GM19025 (cell line): ENCODE measurements at regions not wholly inside any gene's neighbourhood (a gene's known extent, or its start where the extent isn't known, plus 50 kb on each side); places are given as distances from the start of the nearest gene placed in this dataset.
"Not testable (repeated sequence)": the region's sequence is repeated elsewhere in the genome, so short reads cannot be mapped to it uniquely, and the experiment has no call there.

Source experiments
- ATAC-seq: cut with Tn5 transposase; IDR thresholded peaks from one replicate; pipeline ENCODE4 v1.9.1; 2021; ENCODE audit warnings: mild to moderate bottlenecking, low read depth, moderate library complexity; ENCODE audit not compliant: unreplicated experiment

- no peak for ATAC-seq
Observed at GRCh38 chrX:52261125-52261462, 76.4 kb downstream of the MAGED4 start.

- ATAC-seq, result peak; percentile 99
Observed at GRCh38 chrX:52261463-52262194, 76.9 kb downstream of the MAGED4 start.

DNA sequence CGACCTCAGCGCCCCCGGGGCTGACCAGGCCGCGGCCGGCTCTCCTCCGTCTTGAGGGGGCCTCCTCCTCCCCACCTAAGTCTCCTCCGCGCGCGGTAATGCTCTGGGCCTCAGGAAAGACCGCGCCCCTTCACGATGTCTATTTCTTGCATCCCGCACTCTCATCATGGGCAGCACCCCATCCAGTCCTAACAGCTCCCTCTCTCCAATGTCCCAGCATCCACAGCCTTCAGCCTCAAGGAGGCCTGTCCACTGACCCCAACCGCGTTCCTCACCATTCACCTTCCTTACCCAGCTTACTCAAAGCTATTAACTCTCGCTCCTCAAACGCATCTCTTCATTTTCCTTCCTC lies 77.5 kb downstream of the MAGED4 start:
- ATAC-seq, result peak; percentile 9

GRCh38 chrX:52263417-52263816 lies 78.7 kb downstream of the MAGED4 start:
- no peak for ATAC-seq

GRCh38 chrX:52265713-52266112 lies 81.0 kb downstream of the MAGED4 start:
- ATAC-seq, result no peak

- ATAC-seq, result not testable (repeated sequence)
Observed at GRCh38 chrX:52268502-52268901, 83.8 kb downstream of the MAGED4 start.

DNA sequence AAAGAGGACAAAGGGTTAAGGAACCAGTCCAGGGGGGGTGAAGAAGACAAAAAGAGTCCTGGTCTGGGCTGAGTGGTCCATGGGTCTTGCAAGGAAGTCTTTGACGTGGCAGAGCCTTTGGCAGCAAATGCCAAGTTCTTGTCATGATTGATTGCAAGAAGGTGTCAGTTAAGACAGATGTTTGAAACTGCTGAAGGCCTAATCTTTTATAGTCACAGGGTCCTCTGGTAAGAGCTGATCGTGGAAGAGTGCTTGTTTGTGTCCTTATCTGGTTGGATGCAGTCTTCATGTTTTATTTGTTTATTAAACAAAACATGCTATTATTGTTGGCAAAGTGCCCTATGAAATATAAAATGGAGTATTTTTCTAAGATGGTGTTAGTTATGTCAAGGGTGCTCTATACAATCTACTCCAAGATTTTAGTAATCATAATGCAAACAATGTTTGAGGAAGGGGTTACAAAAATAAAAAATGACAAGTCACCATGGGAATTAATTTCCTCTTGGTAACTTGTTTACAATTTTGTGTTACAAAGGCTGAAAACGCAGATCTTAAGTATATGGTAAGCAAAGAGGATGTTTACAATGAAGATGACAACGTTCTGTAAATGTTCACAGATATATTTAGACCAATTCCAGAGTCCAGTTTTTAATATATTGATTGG lies 85.9 kb downstream of the MAGED4 start:
- ATAC-seq, result no peak

DNA sequence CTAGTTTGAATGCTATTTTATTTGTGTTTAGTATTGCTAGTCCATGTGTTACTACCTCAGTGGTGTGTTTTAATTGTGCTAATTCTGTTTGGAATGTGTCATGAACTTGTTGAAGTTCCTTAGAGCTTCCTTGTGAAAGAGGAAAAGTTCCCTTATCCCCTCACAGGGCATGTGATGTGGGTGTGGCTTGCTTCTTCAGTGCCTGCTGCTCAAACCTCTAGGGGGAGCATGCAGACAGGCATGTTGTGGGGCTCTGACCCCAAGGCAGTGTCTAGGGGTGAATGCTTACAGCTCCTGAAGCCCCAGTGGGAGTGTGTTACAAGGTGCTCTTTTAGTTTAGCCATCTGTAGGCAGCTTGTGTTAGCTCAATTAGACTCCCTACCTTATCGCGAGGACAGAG lies 86.5 kb downstream of the MAGED4 start:
- ATAC-seq, result no peak

GRCh38 chrX:52277666-52278065 lies 91.2 kb upstream of the XAGE2 start:
- ATAC-seq, result no peak

- no peak for ATAC-seq
Observed at GRCh38 chrX:52280812-52281211, 88.0 kb upstream of the XAGE2 start.

GRCh38 chrX:52284865-52285264 lies 84.0 kb upstream of the XAGE2 start:
- no peak for ATAC-seq

GRCh38 chrX:52298968-52299367 lies 69.9 kb upstream of the XAGE2 start:
- not testable (repeated sequence) for ATAC-seq

DNA sequence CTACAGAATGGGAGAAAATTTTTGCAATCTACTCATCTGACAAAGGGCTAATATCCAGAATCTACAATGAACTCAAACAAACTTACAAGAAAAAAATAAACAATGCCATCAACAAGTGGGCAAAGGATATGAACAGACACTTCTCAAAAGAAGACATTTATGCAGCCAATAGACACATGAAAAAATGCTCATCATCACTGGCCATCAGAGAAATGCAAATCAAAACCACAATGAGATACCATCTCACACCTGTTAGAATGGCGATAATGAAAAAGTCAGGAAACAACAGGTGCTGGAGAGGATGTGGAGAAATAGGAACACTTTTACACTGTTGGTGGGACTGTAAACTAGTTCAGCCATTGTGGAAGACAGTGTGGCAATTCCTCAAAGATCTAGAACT lies 60.3 kb upstream of the XAGE2 start:
- ATAC-seq, result not testable (repeated sequence)
